ENCODE measurements at regions not wholly inside any gene's neighbourhood (a gene's known extent, or its start where the extent isn't known, plus 50 kb on each side); places are given as distances from the start of the nearest gene placed in this dataset.
A peak's percentile ranks its signal among the peaks of the same experiment; 100 is the strongest.

DNA sequence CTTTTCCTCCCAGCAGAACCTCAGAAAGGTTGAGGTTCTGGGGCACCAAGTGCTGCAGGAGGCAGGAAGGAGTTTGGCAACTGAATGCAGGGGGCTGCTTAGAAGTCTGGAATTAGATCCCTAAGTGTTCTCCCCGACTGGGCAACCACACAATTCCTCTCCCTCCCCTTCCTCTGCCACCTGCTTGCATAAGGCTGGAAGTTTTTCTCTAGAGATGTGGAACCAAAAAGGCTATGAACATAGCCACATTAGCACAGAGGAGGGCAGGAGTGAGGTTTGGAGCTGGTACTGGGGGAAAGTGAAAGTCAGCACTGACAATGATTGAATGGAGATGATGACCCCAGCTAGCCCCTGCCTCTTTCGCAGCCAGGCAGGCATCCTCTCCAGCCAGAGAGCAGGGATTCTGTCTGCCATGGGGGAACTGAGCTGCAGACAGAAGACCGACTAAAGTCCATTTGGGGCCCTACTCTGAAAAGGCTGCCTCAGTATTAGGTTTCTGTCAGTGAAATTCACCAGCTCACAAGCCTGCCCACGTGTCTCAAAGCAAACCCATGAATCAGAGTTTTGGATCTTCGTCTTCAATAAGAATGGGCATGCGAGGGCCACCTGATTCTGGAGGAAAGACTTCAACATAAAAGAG is 87.9 kb upstream of the ITGA6 start:
- Mint-ChIP-seq H3K4me1 (peaks cover 13% of the 10 kb centered on the region), H3K36me3 (ENCODE audit: low read depth) (peaks cover 2% of the 10 kb centered on the region), H3K27me3 (peaks cover 6% of the 10 kb centered on the region), H3K27ac (no peak overlapping the region), H3K9me3 (peaks cover 6% of the 10 kb centered on the region), H3K4me3 (peak overlapping the region; percentile 20)
- CTCF ChIA-PET = no interaction called here
- POLR2A ChIA-PET = no interaction called here
- DNase-seq = no peak

DNA sequence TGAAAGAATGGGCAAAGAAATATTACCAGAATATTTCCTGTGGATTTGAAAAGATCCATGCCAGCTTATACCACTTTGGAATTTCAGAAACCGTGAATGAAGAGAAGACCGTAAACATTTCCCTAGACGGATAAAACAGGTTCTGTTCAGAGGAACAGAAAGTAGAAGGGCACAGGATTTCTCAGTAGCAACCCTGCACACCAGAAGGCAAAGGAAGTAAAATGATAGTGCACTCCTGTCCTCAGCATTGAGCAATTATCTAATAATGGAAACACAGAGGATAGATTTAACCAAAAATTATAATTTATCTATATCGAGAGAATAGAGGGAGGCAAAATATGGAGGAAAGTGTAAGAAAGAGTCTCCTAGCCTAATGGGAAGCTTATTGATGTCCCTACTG is 87.0 kb upstream of the ITGA6 start:
- ChIA-PET CTCF (no interaction called here), POLR2A (no interaction called here)
- H3K4me1 Mint-ChIP-seq = peaks cover 13% of the 10 kb centered on the region
- H3K27ac Mint-ChIP-seq = no peak overlapping the region
- peak overlapping the region; percentile 20 for H3K4me3 Mint-ChIP-seq
- peaks cover 7% of the 10 kb centered on the region for H3K9me3 Mint-ChIP-seq
- H3K36me3 Mint-ChIP-seq (ENCODE audit: low read depth) = peaks cover 2% of the 10 kb centered on the region
- DNase-seq = no peak
- H3K27me3 Mint-ChIP-seq = peaks cover 6% of the 10 kb centered on the region

GRCh38 chr2:172342078-172342477 is 85.3 kb upstream of the ITGA6 start:
- H3K4me1 Mint-ChIP-seq = peaks cover 13% of the 10 kb centered on the region
- H3K36me3 Mint-ChIP-seq (ENCODE audit: low read depth) = peaks cover 2% of the 10 kb centered on the region
- DNase-seq = no peak
- peaks cover 3% of the 10 kb centered on the region for H3K27me3 Mint-ChIP-seq
- H3K27ac Mint-ChIP-seq = no peak overlapping the region
- CTCF ChIA-PET = interaction anchor here (0.6 to 1.3 kb wide), 2 partner anchors 120 to 165 kb away, joined by 3 read pairs; no protein-coding TSS in a partner anchor
- peaks cover 10% of the 10 kb centered on the region for H3K9me3 Mint-ChIP-seq
- no peak overlapping the region for H3K4me3 Mint-ChIP-seq
- POLR2A ChIA-PET = no interaction called here

GRCh38 chr2:172342611-172343010 is 84.8 kb upstream of the ITGA6 start:
- ChIA-PET POLR2A (no interaction called here), CTCF (no interaction called here)
- peaks cover 13% of the 10 kb centered on the region for H3K4me1 Mint-ChIP-seq
- peaks cover 2% of the 10 kb centered on the region for H3K36me3 Mint-ChIP-seq (ENCODE audit: low read depth)
- no peak overlapping the region for H3K4me3 Mint-ChIP-seq
- H3K9me3 Mint-ChIP-seq = peaks cover 10% of the 10 kb centered on the region
- no peak overlapping the region for H3K27ac Mint-ChIP-seq
- H3K27me3 Mint-ChIP-seq = peaks cover 4% of the 10 kb centered on the region
- DNase-seq = no peak

DNA sequence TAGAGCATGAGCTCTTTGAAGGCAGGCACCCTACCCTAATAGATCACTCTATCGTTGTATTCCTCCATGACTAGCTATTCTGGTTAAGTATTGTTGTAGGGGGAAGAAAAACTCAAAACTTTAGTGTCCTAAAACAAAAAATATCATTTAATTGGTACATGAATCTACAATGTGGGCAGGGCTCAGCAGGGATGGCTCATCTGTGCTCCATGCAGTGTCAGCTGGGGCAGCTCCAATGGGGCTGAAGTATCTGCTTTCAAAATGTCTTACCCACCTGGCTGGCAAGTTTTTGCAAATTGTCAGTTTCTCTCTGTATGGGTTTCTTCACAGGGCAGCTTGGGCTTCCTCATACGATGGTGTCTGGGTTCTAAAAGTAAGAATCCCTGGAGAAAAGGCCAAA is 83.2 kb upstream of the ITGA6 start:
- H3K36me3 Mint-ChIP-seq (ENCODE audit: low read depth) = peaks cover 2% of the 10 kb centered on the region
- H3K4me3 Mint-ChIP-seq = no peak overlapping the region
- H3K4me1 Mint-ChIP-seq = peaks cover 13% of the 10 kb centered on the region
- peaks cover 13% of the 10 kb centered on the region for H3K27me3 Mint-ChIP-seq
- H3K27ac Mint-ChIP-seq = no peak overlapping the region
- CTCF ChIA-PET = no interaction called here
- DNase-seq = no peak
- POLR2A ChIA-PET = no interaction called here
- peaks cover 10% of the 10 kb centered on the region for H3K9me3 Mint-ChIP-seq

GRCh38 chr2:172345956-172346555 is 81.3 kb upstream of the ITGA6 start:
- Mint-ChIP-seq H3K27me3 (peaks cover 13% of the 10 kb centered on the region), H3K4me3 (no peak overlapping the region), H3K4me1 (no peaks in the 10 kb centered on the region), H3K27ac (no peak overlapping the region), H3K36me3 (ENCODE audit: low read depth) (peaks cover 2% of the 10 kb centered on the region), H3K9me3 (peaks cover 10% of the 10 kb centered on the region)
- POLR2A ChIA-PET = no interaction called here
- CTCF ChIA-PET = no interaction called here
- DNase-seq = no peak

- H3K36me3 Mint-ChIP-seq (ENCODE audit: low read depth) = peaks cover 2% of the 10 kb centered on the region
- ChIA-PET POLR2A (no interaction called here), CTCF (no interaction called here)
- H3K4me1 Mint-ChIP-seq = no peaks in the 10 kb centered on the region
- peaks cover 9% of the 10 kb centered on the region for H3K9me3 Mint-ChIP-seq
- H3K27ac Mint-ChIP-seq = no peak overlapping the region
- H3K27me3 Mint-ChIP-seq = peaks cover 16% of the 10 kb centered on the region
- DNase-seq = no peak
- H3K4me3 Mint-ChIP-seq = no peak overlapping the region
Observed at GRCh38 chr2:172348555-172349288, 78.7 kb upstream of the ITGA6 start.

- H3K36me3 Mint-ChIP-seq (ENCODE audit: low read depth) = no peaks in the 10 kb centered on the region
- CTCF ChIA-PET = no interaction called here
- H3K9me3 Mint-ChIP-seq = no peaks in the 10 kb centered on the region
- no peak overlapping the region for H3K27ac Mint-ChIP-seq
- H3K27me3 Mint-ChIP-seq = peaks cover 18% of the 10 kb centered on the region
- POLR2A ChIA-PET = no interaction called here
- DNase-seq = no peak
- no peaks in the 10 kb centered on the region for H3K4me1 Mint-ChIP-seq
- H3K4me3 Mint-ChIP-seq = no peak overlapping the region
Observed at GRCh38 chr2:172350839-172351479, 76.4 kb upstream of the ITGA6 start.

- no peaks in the 10 kb centered on the region for H3K36me3 Mint-ChIP-seq (ENCODE audit: low read depth)
- POLR2A ChIA-PET = no interaction called here
- no peak overlapping the region for H3K4me3 Mint-ChIP-seq
- DNase-seq = no peak
- H3K27me3 Mint-ChIP-seq = peaks cover 18% of the 10 kb centered on the region
- H3K27ac Mint-ChIP-seq = no peak overlapping the region
- CTCF ChIA-PET = no interaction called here
- H3K9me3 Mint-ChIP-seq = no peaks in the 10 kb centered on the region
- H3K4me1 Mint-ChIP-seq = no peaks in the 10 kb centered on the region
Observed at GRCh38 chr2:172351586-172351985, 75.8 kb upstream of the ITGA6 start.

- peaks cover 5% of the 10 kb centered on the region for H3K27me3 Mint-ChIP-seq
- no peak for DNase-seq
Observed at GRCh38 chr2:172354347-172354746, 73.0 kb upstream of the ITGA6 start.

DNA sequence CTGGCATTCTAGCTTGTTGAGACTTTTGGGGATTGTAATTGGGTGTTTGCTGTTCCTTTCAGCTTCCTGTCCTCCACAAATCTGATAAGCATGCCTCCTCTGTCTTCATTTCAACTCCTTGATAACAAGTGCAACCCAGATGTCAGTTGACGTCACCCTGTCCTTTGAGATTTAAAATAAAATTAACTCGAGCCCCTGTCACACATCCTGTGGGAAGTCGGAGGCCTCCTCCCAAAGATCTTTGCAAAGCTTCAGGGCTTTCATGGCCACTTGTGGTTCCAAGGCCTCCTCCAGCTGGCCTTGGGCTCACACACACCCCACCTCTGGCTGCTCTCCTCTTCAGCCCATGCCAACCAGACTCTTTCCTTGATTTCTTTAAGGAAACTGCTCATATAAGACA is 69.9 kb upstream of the ITGA6 start:
- Mint-ChIP-seq H3K27ac (no peak overlapping the region), H3K27me3 (peaks cover 5% of the 10 kb centered on the region), H3K4me3 (no peak overlapping the region), H3K36me3 (ENCODE audit: low read depth) (no peaks in the 10 kb centered on the region), H3K4me1 (no peaks in the 10 kb centered on the region), H3K9me3 (no peaks in the 10 kb centered on the region)
- ChIA-PET CTCF (no interaction called here), POLR2A (no interaction called here)
- no peak for DNase-seq

More at GRCh38 chr2:172354347-172354746, 73.0 kb upstream of the ITGA6 start:
- Mint-ChIP-seq H3K4me1 (no peaks in the 10 kb centered on the region), H3K27ac (no peak overlapping the region), H3K4me3 (no peak overlapping the region), H3K36me3 (ENCODE audit: low read depth) (no peaks in the 10 kb centered on the region), H3K9me3 (no peaks in the 10 kb centered on the region)
- POLR2A ChIA-PET = no interaction called here
- CTCF ChIA-PET = interaction anchor here (0.6 kb wide), 1 partner anchor 108 kb away, joined by 3 read pairs; no protein-coding TSS in a partner anchor

- no peaks in the 10 kb centered on the region for H3K9me3 Mint-ChIP-seq
- H3K36me3 Mint-ChIP-seq (ENCODE audit: low read depth) = no peaks in the 10 kb centered on the region
- POLR2A ChIA-PET = no interaction called here
- H3K4me3 Mint-ChIP-seq = no peak overlapping the region
- H3K27me3 Mint-ChIP-seq = peaks cover 3% of the 10 kb centered on the region
- CTCF ChIA-PET = no interaction called here
- DNase-seq = no peak
- no peak overlapping the region for H3K27ac Mint-ChIP-seq
- no peaks in the 10 kb centered on the region for H3K4me1 Mint-ChIP-seq
Observed at GRCh38 chr2:172358691-172359556, 68.5 kb upstream of the ITGA6 start.

DNA sequence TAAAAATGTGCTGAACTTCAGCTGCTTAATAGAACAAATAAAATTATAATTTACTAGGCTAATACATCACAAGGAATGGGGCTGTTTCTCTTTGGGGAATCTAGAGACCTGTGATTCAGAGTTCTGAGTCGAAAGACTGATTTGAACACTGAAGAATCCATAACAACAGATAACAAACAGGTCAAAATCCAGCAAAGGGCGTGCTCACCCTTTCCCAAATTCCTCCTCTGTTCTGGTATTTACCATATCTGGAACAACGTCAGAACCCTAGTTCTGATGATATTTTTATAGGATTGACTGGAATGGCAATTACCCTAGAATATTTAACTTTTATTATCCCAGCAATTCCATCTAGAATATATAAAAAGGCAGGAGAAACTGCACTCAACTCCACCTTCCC is 66.0 kb upstream of the ITGA6 start:
- Mint-ChIP-seq H3K36me3 (ENCODE audit: low read depth) (no peaks in the 10 kb centered on the region), H3K9me3 (no peaks in the 10 kb centered on the region), H3K27me3 (no peaks in the 10 kb centered on the region), H3K4me3 (no peak overlapping the region), H3K27ac (no peak overlapping the region), H3K4me1 (no peaks in the 10 kb centered on the region)
- CTCF ChIA-PET = no interaction called here
- POLR2A ChIA-PET = no interaction called here
- DNase-seq = no peak

Data from activated CD4-positive, alpha-beta memory T cell treated with anti-CD3 and anti-CD28 coated beads, Interleukin-2, amount 10 ng/mL, durations not matched to agents 7 days and 5 days (primary cell).